H1 (cell line): ENCODE measurements at regions not wholly inside any gene's neighbourhood (a gene's known extent, or its start where the extent isn't known, plus 50 kb on each side); places are given as distances from the start of the nearest gene placed in this dataset.

Experiments
- CTCF ChIA-PET: fragments of 300-600 bp; sonication (Branson Sonifier 250); formaldehyde crosslinking; loops from one replicate; lab custom pipeline; 2021; ENCODE audit not compliant: partially characterized antibody; lab: Charles Lee
- POLR2A ChIA-PET: fragments of 300-600 bp; sonication (Branson Sonifier 250); formaldehyde crosslinking; loops from one replicate; lab custom pipeline; 2021; ENCODE audit warnings: inconsistent platforms; ENCODE audit not compliant: partially characterized antibody; lab: Charles Lee
- DNase-seq, 2 experiments: peaks; one replicate each; pipeline versions ENCODE4 v3.0.0 to v3.0.0-alpha.2; 2010 to 2022; ENCODE audit warnings: low spot score in 2 of 2, low read depth in 1 of 2, mixed read lengths in 1 of 2
- FAIRE-seq: peaks from 2 replicates; lab custom pipeline; 2011; peaks lifted over from hg19 to GRCh38; lab: Jason Lieb, UNC
- H2AFZ ChIP-seq: 2 replicates; pipeline ENCODE4 v1.8.1; 2012; ENCODE audit warnings: low read length, inconsistent platforms
- H2AK5ac ChIP-seq: 2 replicates; pipeline ENCODE4 v1.6.1; 2013; ENCODE audit warnings: low read depth, low read length
- H2BK120ac ChIP-seq: replicated peaks from 2 replicates; pipeline ENCODE3; 2013; ENCODE audit warnings: low read depth, low read length, inconsistent platforms
- H2BK12ac ChIP-seq: 2 replicates; pipeline ENCODE4 v1.6.1; 2013; ENCODE audit warnings: low read depth, low read length
- H2BK15ac ChIP-seq: 2 replicates; pipeline ENCODE4 v1.6.1; 2013; ENCODE audit warnings: low read length
- H2BK20ac ChIP-seq: 2 replicates; pipeline ENCODE4 v1.6.1; 2013; ENCODE audit warnings: low read length
- H2BK5ac ChIP-seq: 2 replicates; pipeline ENCODE4 v1.6.1; 2013; ENCODE audit warnings: low read depth, low read length
- H3K14ac ChIP-seq: 2 replicates; pipeline ENCODE4 v1.6.1; 2013; ENCODE audit warnings: inconsistent platforms; ENCODE audit not compliant: insufficient read length
- H3K18ac ChIP-seq: 2 replicates; pipeline ENCODE4 v1.6.1; 2013; ENCODE audit warnings: low read length; ENCODE audit errors: extremely low read depth
- H3K23ac ChIP-seq: 2 replicates; pipeline ENCODE4 v1.6.1; 2013; ENCODE audit warnings: inconsistent platforms; ENCODE audit not compliant: insufficient read length
- H3K23me2 ChIP-seq: 2 replicates; pipeline ENCODE4 v1.6.1; 2013; ENCODE audit warnings: low read depth, low read length
- H3K27ac ChIP-seq: 2 replicates; pipeline ENCODE4 v1.6.1; 2011; ENCODE audit warnings: low read depth, low read length, inconsistent platforms
- H3K27me3 ChIP-seq, 4 experiments: replicated peaks in 1 of 4; 1 replicate in 1 of 4; 2 replicates in 3 of 4; pipeline versions ENCODE4 v1.6.1 to v1.8.1; 2011 to 2013; ENCODE audit warnings: low read length in 3 of 4, mild to moderate bottlenecking in 3 of 4, inconsistent platforms in 2 of 4, mixed read lengths in 2 of 4, moderate library complexity in 1 of 4; ENCODE audit not compliant: control insufficient read depth in 3 of 4, insufficient read depth in 3 of 4; ENCODE audit errors: extremely low read depth in 1 of 4
- H3K36me3 ChIP-seq, 4 experiments: 2 replicates each; pipeline versions ENCODE4 v1.6.1 to v1.8.1; 2011 to 2013; ENCODE audit warnings: mild to moderate bottlenecking in 4 of 4, low read length in 3 of 4, moderate library complexity in 2 of 4, control low read depth in 1 of 4, inconsistent platforms in 1 of 4; ENCODE audit not compliant: insufficient read depth in 4 of 4, control insufficient read depth in 2 of 4
- H3K4ac ChIP-seq: replicated peaks from 2 replicates; pipeline ENCODE3; 2013; ENCODE audit warnings: low read length, low read depth, mixed read lengths, inconsistent platforms; ENCODE audit not compliant: insufficient read length
- H3K4me1 ChIP-seq, 4 experiments: replicated peaks in 1 of 4; 1 replicate in 1 of 4; 2 replicates in 3 of 4; pipeline versions ENCODE4 v1.6.1 to v1.8.1; 2011 to 2013; ENCODE audit warnings: low read length in 3 of 4, inconsistent platforms in 2 of 4, mixed read lengths in 1 of 4; ENCODE audit not compliant: insufficient read depth in 4 of 4, control insufficient read depth in 3 of 4
- H3K4me2 ChIP-seq, 2 experiments: 2 replicates each; pipeline versions ENCODE4 v1.6.1 to v1.8.1; 2011 to 2013; ENCODE audit warnings: low read depth in 2 of 2, low read length in 2 of 2, control low read depth in 1 of 2, inconsistent platforms in 1 of 2, mild to moderate bottlenecking in 1 of 2; ENCODE audit not compliant: insufficient read depth in 1 of 2
- H3K4me3 ChIP-seq, 4 experiments: fragments of 200-600, 300-600 bp in 1 of 4; sonication (generic), shearing (Covaris generic), sonication (Bioruptor Twin) in 1 of 4; 2 replicates each; pipeline versions ENCODE4 v1.5.1 to v1.8.1; 2011 to 2016; ENCODE audit warnings: low read length in 4 of 4, low read depth in 3 of 4, control low read depth in 2 of 4, inconsistent platforms in 2 of 4, mild to moderate bottlenecking in 2 of 4, mixed read lengths in 1 of 4, moderate library complexity in 1 of 4; ENCODE audit not compliant: insufficient read depth in 2 of 4; ENCODE audit errors: extremely low read depth in 1 of 4
- H3K56ac ChIP-seq: replicated peaks from 2 replicates; pipeline ENCODE3; 2013; ENCODE audit warnings: low read depth, mild to moderate bottlenecking, mixed read lengths, low read length, inconsistent platforms; ENCODE audit not compliant: insufficient read length
- H3K79me1 ChIP-seq: 2 replicates; pipeline ENCODE4 v1.6.1; 2013; ENCODE audit warnings: low read depth, low read length, control low read depth
- H3K79me2 ChIP-seq, 2 experiments: 2 replicates each; pipeline versions ENCODE4 v1.6.1 to v1.8.1; 2012 to 2013; ENCODE audit warnings: low read length in 2 of 2, mild to moderate bottlenecking in 2 of 2, inconsistent platforms in 1 of 2; ENCODE audit not compliant: insufficient read depth in 2 of 2, control insufficient read depth in 1 of 2
- H3K9ac ChIP-seq, 4 experiments: replicated peaks in 1 of 4; 1 replicate in 1 of 4; 2 replicates in 3 of 4; pipeline versions ENCODE4 v1.6.1 to v1.8.1; 2011 to 2013; ENCODE audit warnings: low read depth in 3 of 4, low read length in 3 of 4, control low read depth in 2 of 4, mild to moderate bottlenecking in 2 of 4, moderate library complexity in 2 of 4, inconsistent platforms in 1 of 4; ENCODE audit errors: extremely low read depth in 1 of 4
- H3K9me3 ChIP-seq, 2 experiments: 2 replicates each; pipeline versions ENCODE4 v1.6.1 to v1.8.1; 2012 to 2013; ENCODE audit warnings: mild to moderate bottlenecking in 2 of 2, moderate library complexity in 2 of 2, control low read depth in 1 of 2, inconsistent platforms in 1 of 2, low read depth in 1 of 2, low read length in 1 of 2, mixed read lengths in 1 of 2; ENCODE audit not compliant: insufficient read depth in 2 of 2
- H4K20me1 ChIP-seq, 2 experiments: replicated peaks in 1 of 2; 2 replicates each; pipeline versions ENCODE3 to v1.8.1; 2011 to 2013; ENCODE audit warnings: inconsistent platforms in 2 of 2, low read length in 2 of 2, mild to moderate bottlenecking in 1 of 2; ENCODE audit not compliant: insufficient read depth in 2 of 2, control insufficient read depth in 1 of 2
- H4K5ac ChIP-seq: 2 replicates; pipeline ENCODE4 v1.6.1; 2013; ENCODE audit warnings: low read length, low read depth, mixed read lengths, inconsistent platforms; ENCODE audit not compliant: insufficient read length
- H4K8ac ChIP-seq: 2 replicates; pipeline ENCODE4 v1.8.0; 2013; ENCODE audit warnings: mild to moderate bottlenecking, moderate library complexity, low read length, inconsistent platforms; ENCODE audit not compliant: insufficient read depth; ENCODE audit errors: extremely low read depth
- H4K91ac ChIP-seq: replicated peaks from 2 replicates; pipeline ENCODE3; 2013; ENCODE audit warnings: low read length, mixed read lengths, inconsistent platforms; ENCODE audit not compliant: insufficient read length
- CBX5 ChIP-seq: fragments of 300-800, 300-1000 bp; sonication (generic); IDR thresholded peaks from 2 replicates; pipeline ENCODE4 v1.7.1; 2016; ENCODE audit warnings: antibody characterized with exemption, low read length, low read depth
- NANOG ChIP-seq: IDR thresholded peaks from 2 replicates; pipeline ENCODE4 v1.6.1; 2011; ENCODE audit warnings: low read length, low read depth, mild to moderate bottlenecking, inconsistent platforms; ENCODE audit not compliant: insufficient read depth, poor library complexity, severe bottlenecking
- WGBS, 2 experiments: shearing (Covaris generic) in 1 of 2; methylation state at CpG; one replicate each; pipeline versions ENCODE4 v1.1.6 to v1.1.7; 2013 to 2015; ENCODE audit warnings: low lambda C conversion rate in 2 of 2, mixed read lengths in 2 of 2, inconsistent platforms in 1 of 2, low coverage in 1 of 2, missing lambda C conversion rate in 1 of 2; ENCODE audit not compliant: insufficient replicate concordance in 2 of 2, insufficient coverage in 1 of 2, insufficient read length in 1 of 2; ENCODE audit errors: extremely low coverage in 1 of 2, missing lambda C conversion rate in 1 of 2; 5-methylcytosine and 5-hydroxymethylcytosine counted together

- no peak overlapping the region for H4K91ac ChIP-seq
- no peak overlapping the region for H4K5ac ChIP-seq
- no peak overlapping the region for H2BK5ac ChIP-seq
- peaks cover 0 to 4% (median 3%) of the 10 kb centered on the region in 4 experiments; a peak in 3 of 7 replicates for H3K4me1 ChIP-seq
- H3K9ac ChIP-seq: no peak overlapping the region
- no peaks in the 10 kb centered on the region for H3K23me2 ChIP-seq
- DNase-seq (no peak), FAIRE-seq (peak; percentile 88)
- ChIA-PET POLR2A (no interaction called here), CTCF (no interaction called here)
- no peaks in the 10 kb centered on the region for H4K20me1 ChIP-seq
- no peaks in the 10 kb centered on the region for H3K36me3 ChIP-seq
- H3K27ac ChIP-seq: no peak overlapping the region
- no peak overlapping the region for H3K23ac ChIP-seq
- no peak overlapping the region for H3K56ac ChIP-seq
- no peaks in the 10 kb centered on the region for H3K79me2 ChIP-seq
- 33% methylated on average over 2 of the region's 2 CpGs; no CpG with 5 or more reads in 1 of the 2 experiments for WGBS, 2 experiments
- H3K79me1 ChIP-seq: no peaks in the 10 kb centered on the region
- H3K18ac ChIP-seq: no peak overlapping the region
- H4K8ac ChIP-seq: no peak overlapping the region
- no peak overlapping the region for H2AK5ac ChIP-seq
- no peak overlapping the region for H2BK120ac ChIP-seq
- H2BK15ac ChIP-seq: no peak overlapping the region
- no peak overlapping the region for H2AFZ ChIP-seq
- peaks cover 0 to 1% (median 0%) of the 10 kb centered on the region in 4 experiments; a peak in 1 of 7 replicates for H3K27me3 ChIP-seq
- no peaks in the 10 kb centered on the region for H3K9me3 ChIP-seq
- no peak overlapping the region for H3K4me3 ChIP-seq
- H3K4ac ChIP-seq: no peak overlapping the region
- no peak overlapping the region for H2BK12ac ChIP-seq
- no peak overlapping the region for H2BK20ac ChIP-seq
- H3K14ac ChIP-seq: no peak overlapping the region
- TF ChIP-seq CBX5: no peak
- peak; percentile 61 for TF ChIP-seq NANOG
- TF ChIP-seq, all 59 proteins: peak for 1
- peak overlapping the region in 1 of 2 experiments; percentile 34; a peak in 2 of 4 replicates for H3K4me2 ChIP-seq
Measured at GRCh38 chr7:15781944-15782343, 95.5 kb upstream of the MEOX2 start.
